H1 (cell line): ENCODE measurements at regions not wholly inside any gene's neighbourhood (a gene's known extent, or its start where the extent isn't known, plus 50 kb on each side); places are given as distances from the start of the nearest gene placed in this dataset.

Source experiments
- CTCF ChIA-PET: fragments of 300-600 bp; sonication (Branson Sonifier 250); formaldehyde crosslinking; loops from one replicate; lab custom pipeline; 2021; ENCODE audit not compliant: partially characterized antibody; lab: Charles Lee
- POLR2A ChIA-PET: fragments of 300-600 bp; sonication (Branson Sonifier 250); formaldehyde crosslinking; loops from one replicate; lab custom pipeline; 2021; ENCODE audit warnings: inconsistent platforms; ENCODE audit not compliant: partially characterized antibody; lab: Charles Lee
- DNase-seq, 2 experiments: peaks; one replicate each; pipeline versions ENCODE4 v3.0.0 to v3.0.0-alpha.2; 2010 to 2022; ENCODE audit warnings: low spot score in 2 of 2, low read depth in 1 of 2, mixed read lengths in 1 of 2
- FAIRE-seq: peaks from 2 replicates; lab custom pipeline; 2011; peaks lifted over from hg19 to GRCh38; lab: Jason Lieb, UNC
- H2AFZ ChIP-seq: 2 replicates; pipeline ENCODE4 v1.8.1; 2012; ENCODE audit warnings: low read length, inconsistent platforms
- H2AK5ac ChIP-seq: 2 replicates; pipeline ENCODE4 v1.6.1; 2013; ENCODE audit warnings: low read depth, low read length
- H2BK120ac ChIP-seq: replicated peaks from 2 replicates; pipeline ENCODE3; 2013; ENCODE audit warnings: low read depth, low read length, inconsistent platforms
- H2BK12ac ChIP-seq: 2 replicates; pipeline ENCODE4 v1.6.1; 2013; ENCODE audit warnings: low read depth, low read length
- H2BK15ac ChIP-seq: 2 replicates; pipeline ENCODE4 v1.6.1; 2013; ENCODE audit warnings: low read length
- H2BK20ac ChIP-seq: 2 replicates; pipeline ENCODE4 v1.6.1; 2013; ENCODE audit warnings: low read length
- H2BK5ac ChIP-seq: 2 replicates; pipeline ENCODE4 v1.6.1; 2013; ENCODE audit warnings: low read depth, low read length
- H3K14ac ChIP-seq: 2 replicates; pipeline ENCODE4 v1.6.1; 2013; ENCODE audit warnings: inconsistent platforms; ENCODE audit not compliant: insufficient read length
- H3K18ac ChIP-seq: 2 replicates; pipeline ENCODE4 v1.6.1; 2013; ENCODE audit warnings: low read length; ENCODE audit errors: extremely low read depth
- H3K23ac ChIP-seq: 2 replicates; pipeline ENCODE4 v1.6.1; 2013; ENCODE audit warnings: inconsistent platforms; ENCODE audit not compliant: insufficient read length
- H3K23me2 ChIP-seq: 2 replicates; pipeline ENCODE4 v1.6.1; 2013; ENCODE audit warnings: low read depth, low read length
- H3K27ac ChIP-seq: 2 replicates; pipeline ENCODE4 v1.6.1; 2011; ENCODE audit warnings: low read depth, low read length, inconsistent platforms
- H3K27me3 ChIP-seq, 4 experiments: replicated peaks in 1 of 4; 1 replicate in 1 of 4; 2 replicates in 3 of 4; pipeline versions ENCODE4 v1.6.1 to v1.8.1; 2011 to 2013; ENCODE audit warnings: low read length in 3 of 4, mild to moderate bottlenecking in 3 of 4, inconsistent platforms in 2 of 4, mixed read lengths in 2 of 4, moderate library complexity in 1 of 4; ENCODE audit not compliant: control insufficient read depth in 3 of 4, insufficient read depth in 3 of 4; ENCODE audit errors: extremely low read depth in 1 of 4
- H3K36me3 ChIP-seq, 4 experiments: 2 replicates each; pipeline versions ENCODE4 v1.6.1 to v1.8.1; 2011 to 2013; ENCODE audit warnings: mild to moderate bottlenecking in 4 of 4, low read length in 3 of 4, moderate library complexity in 2 of 4, control low read depth in 1 of 4, inconsistent platforms in 1 of 4; ENCODE audit not compliant: insufficient read depth in 4 of 4, control insufficient read depth in 2 of 4
- H3K4ac ChIP-seq: replicated peaks from 2 replicates; pipeline ENCODE3; 2013; ENCODE audit warnings: low read length, low read depth, mixed read lengths, inconsistent platforms; ENCODE audit not compliant: insufficient read length
- H3K4me1 ChIP-seq, 4 experiments: replicated peaks in 1 of 4; 1 replicate in 1 of 4; 2 replicates in 3 of 4; pipeline versions ENCODE4 v1.6.1 to v1.8.1; 2011 to 2013; ENCODE audit warnings: low read length in 3 of 4, inconsistent platforms in 2 of 4, mixed read lengths in 1 of 4; ENCODE audit not compliant: insufficient read depth in 4 of 4, control insufficient read depth in 3 of 4
- H3K4me2 ChIP-seq, 2 experiments: 2 replicates each; pipeline versions ENCODE4 v1.6.1 to v1.8.1; 2011 to 2013; ENCODE audit warnings: low read depth in 2 of 2, low read length in 2 of 2, control low read depth in 1 of 2, inconsistent platforms in 1 of 2, mild to moderate bottlenecking in 1 of 2; ENCODE audit not compliant: insufficient read depth in 1 of 2
- H3K4me3 ChIP-seq, 4 experiments: fragments of 200-600, 300-600 bp in 1 of 4; sonication (generic), shearing (Covaris generic), sonication (Bioruptor Twin) in 1 of 4; 2 replicates each; pipeline versions ENCODE4 v1.5.1 to v1.8.1; 2011 to 2016; ENCODE audit warnings: low read length in 4 of 4, low read depth in 3 of 4, control low read depth in 2 of 4, inconsistent platforms in 2 of 4, mild to moderate bottlenecking in 2 of 4, mixed read lengths in 1 of 4, moderate library complexity in 1 of 4; ENCODE audit not compliant: insufficient read depth in 2 of 4; ENCODE audit errors: extremely low read depth in 1 of 4
- H3K56ac ChIP-seq: replicated peaks from 2 replicates; pipeline ENCODE3; 2013; ENCODE audit warnings: low read depth, mild to moderate bottlenecking, mixed read lengths, low read length, inconsistent platforms; ENCODE audit not compliant: insufficient read length
- H3K79me1 ChIP-seq: 2 replicates; pipeline ENCODE4 v1.6.1; 2013; ENCODE audit warnings: low read depth, low read length, control low read depth
- H3K79me2 ChIP-seq, 2 experiments: 2 replicates each; pipeline versions ENCODE4 v1.6.1 to v1.8.1; 2012 to 2013; ENCODE audit warnings: low read length in 2 of 2, mild to moderate bottlenecking in 2 of 2, inconsistent platforms in 1 of 2; ENCODE audit not compliant: insufficient read depth in 2 of 2, control insufficient read depth in 1 of 2
- H3K9ac ChIP-seq, 4 experiments: replicated peaks in 1 of 4; 1 replicate in 1 of 4; 2 replicates in 3 of 4; pipeline versions ENCODE4 v1.6.1 to v1.8.1; 2011 to 2013; ENCODE audit warnings: low read depth in 3 of 4, low read length in 3 of 4, control low read depth in 2 of 4, mild to moderate bottlenecking in 2 of 4, moderate library complexity in 2 of 4, inconsistent platforms in 1 of 4; ENCODE audit errors: extremely low read depth in 1 of 4
- H3K9me3 ChIP-seq, 2 experiments: 2 replicates each; pipeline versions ENCODE4 v1.6.1 to v1.8.1; 2012 to 2013; ENCODE audit warnings: mild to moderate bottlenecking in 2 of 2, moderate library complexity in 2 of 2, control low read depth in 1 of 2, inconsistent platforms in 1 of 2, low read depth in 1 of 2, low read length in 1 of 2, mixed read lengths in 1 of 2; ENCODE audit not compliant: insufficient read depth in 2 of 2
- H4K20me1 ChIP-seq, 2 experiments: replicated peaks in 1 of 2; 2 replicates each; pipeline versions ENCODE3 to v1.8.1; 2011 to 2013; ENCODE audit warnings: inconsistent platforms in 2 of 2, low read length in 2 of 2, mild to moderate bottlenecking in 1 of 2; ENCODE audit not compliant: insufficient read depth in 2 of 2, control insufficient read depth in 1 of 2
- H4K5ac ChIP-seq: 2 replicates; pipeline ENCODE4 v1.6.1; 2013; ENCODE audit warnings: low read length, low read depth, mixed read lengths, inconsistent platforms; ENCODE audit not compliant: insufficient read length
- H4K8ac ChIP-seq: 2 replicates; pipeline ENCODE4 v1.8.0; 2013; ENCODE audit warnings: mild to moderate bottlenecking, moderate library complexity, low read length, inconsistent platforms; ENCODE audit not compliant: insufficient read depth; ENCODE audit errors: extremely low read depth
- H4K91ac ChIP-seq: replicated peaks from 2 replicates; pipeline ENCODE3; 2013; ENCODE audit warnings: low read length, mixed read lengths, inconsistent platforms; ENCODE audit not compliant: insufficient read length
- HDAC6 ChIP-seq: IDR thresholded peaks from one replicate; pipeline ENCODE4 v1.7.1; 2012; ENCODE audit warnings: low read depth, mild to moderate bottlenecking, inconsistent platforms, low read length, moderate library complexity
- JUN ChIP-seq: IDR thresholded peaks from 2 replicates; pipeline ENCODE4 v1.6.1; 2011; ENCODE audit warnings: low read depth, mild to moderate bottlenecking, improper control_type of control experiment, low read length
- RAD21 ChIP-seq, 2 experiments: IDR thresholded peaks in 1 of 2; conservative IDR thresholded peaks in 1 of 2; 2 replicates each; pipeline ENCODE4 v1.6.1; 2011; ENCODE audit warnings: low read depth in 2 of 2, low read length in 2 of 2, improper control_type of control experiment in 1 of 2, inconsistent platforms in 1 of 2, mild to moderate bottlenecking in 1 of 2, moderate library complexity in 1 of 2
- SRF ChIP-seq: IDR thresholded peaks from 2 replicates; pipeline ENCODE4 v1.6.1; 2011; ENCODE audit warnings: mild to moderate bottlenecking, low read depth, low read length, moderate library complexity
- TCF12 ChIP-seq: IDR thresholded peaks from 2 replicates; pipeline ENCODE4 v1.6.1; 2011; ENCODE audit warnings: low read depth, mild to moderate bottlenecking, low read length
- YY1 ChIP-seq: IDR thresholded peaks from 2 replicates; pipeline ENCODE4 v1.6.1; 2011; ENCODE audit warnings: low read depth, mild to moderate bottlenecking, low read length
- WGBS, 2 experiments: shearing (Covaris generic) in 1 of 2; methylation state at CpG; one replicate each; pipeline versions ENCODE4 v1.1.6 to v1.1.7; 2013 to 2015; ENCODE audit warnings: low lambda C conversion rate in 2 of 2, mixed read lengths in 2 of 2, inconsistent platforms in 1 of 2, low coverage in 1 of 2, missing lambda C conversion rate in 1 of 2; ENCODE audit not compliant: insufficient replicate concordance in 2 of 2, insufficient coverage in 1 of 2, insufficient read length in 1 of 2; ENCODE audit errors: extremely low coverage in 1 of 2, missing lambda C conversion rate in 1 of 2; 5-methylcytosine and 5-hydroxymethylcytosine counted together
- TF ChIP-seq, protein P1 (sequence below): IDR thresholded peaks from 2 replicates; pipeline ENCODE4 v1.6.1; 2012; ENCODE audit warnings: inconsistent platforms

DNA sequence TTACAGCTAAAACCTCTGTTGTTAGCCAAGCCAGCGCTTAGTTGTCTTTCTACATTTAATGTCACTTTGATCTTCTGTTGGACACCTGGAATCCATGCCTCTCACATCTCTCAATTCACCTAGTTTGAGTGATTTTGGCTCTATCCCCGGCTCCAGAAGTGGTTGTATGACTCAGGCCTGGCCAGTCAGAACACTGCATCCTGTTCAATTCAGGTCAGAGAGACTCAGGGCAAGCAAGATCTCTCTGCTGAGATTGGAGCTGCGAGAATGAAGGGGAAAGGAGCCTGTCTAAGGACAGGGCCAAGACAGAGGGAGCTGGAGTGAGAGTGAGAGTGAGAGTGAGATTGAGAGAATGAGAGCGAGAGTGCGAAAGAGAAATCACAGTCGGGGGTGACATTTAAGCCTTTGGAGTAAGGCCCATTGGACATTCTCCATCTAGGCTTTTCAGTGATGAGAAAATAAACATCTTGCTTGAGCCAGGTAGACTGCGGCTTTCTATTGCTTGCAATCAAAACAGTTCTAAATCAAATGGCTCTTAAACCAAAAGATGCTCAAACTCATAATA lies 83.3 kb upstream of the DYNC1I1 start:
- H3K23me2 ChIP-seq: no peaks in the 10 kb centered on the region
- H3K23ac ChIP-seq: no peak overlapping the region
- H3K14ac ChIP-seq: no peak overlapping the region
- ChIA-PET POLR2A (no interaction called here), CTCF (interaction anchor here (0.6 to 8.6 kb wide), 32 partner anchors 7 to 1533 kb away, joined by 3 to 482 read pairs (median 6); partner anchors contain the start of genes ASB4 and PDK4)
- H4K5ac ChIP-seq: no peak overlapping the region
- H2BK15ac ChIP-seq: no peak overlapping the region
- no peak for DNase-seq
- H2AK5ac ChIP-seq: no peak overlapping the region
- no peak overlapping the region for H3K9ac ChIP-seq
- no peak overlapping the region for H2BK120ac ChIP-seq
- no peak overlapping the region for H2BK12ac ChIP-seq
- H3K56ac ChIP-seq: no peak overlapping the region
- WGBS, 2 experiments: 86% methylated on average over 7 of the region's 7 CpGs; no CpG with 5 or more reads in 1 of the 2 experiments
- H3K36me3 ChIP-seq: no peaks in the 10 kb centered on the region
- H2BK20ac ChIP-seq: no peak overlapping the region
- H3K4ac ChIP-seq: no peak overlapping the region
- no peak overlapping the region for H3K4me3 ChIP-seq
- no peaks in the 10 kb centered on the region for H4K20me1 ChIP-seq
- no peak overlapping the region for H3K27ac ChIP-seq
- no peak overlapping the region for H3K18ac ChIP-seq
- no peaks in the 10 kb centered on the region for H3K4me1 ChIP-seq
- no peak for TF ChIP-seq HDAC6
- no peak for TF ChIP-seq TCF12
- no peak for TF ChIP-seq RAD21 (IDR thresholded peaks at IDR 0.05 in 1 of 2, conservative IDR thresholded peaks at IDR 0.05 in 1 of 2; ENCODE audit: low read depth in 2 of 2, low read length in 2 of 2)
- no peak for TF ChIP-seq SRF
- no peak for TF ChIP-seq JUN
- TF ChIP-seq YY1: no peak
- TF ChIP-seq, protein P1, sequence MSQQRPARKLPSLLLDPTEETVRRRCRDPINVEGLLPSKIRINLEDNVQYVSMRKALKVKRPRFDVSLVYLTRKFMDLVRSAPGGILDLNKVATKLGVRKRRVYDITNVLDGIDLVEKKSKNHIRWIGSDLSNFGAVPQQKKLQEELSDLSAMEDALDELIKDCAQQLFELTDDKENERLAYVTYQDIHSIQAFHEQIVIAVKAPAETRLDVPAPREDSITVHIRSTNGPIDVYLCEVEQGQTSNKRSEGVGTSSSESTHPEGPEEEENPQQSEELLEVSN: no peak
- peak overlapping the region; percentile 23; the same call in 1 of the 2 replicates for H2AFZ ChIP-seq
- H2BK5ac ChIP-seq: no peak overlapping the region
- H3K79me2 ChIP-seq: no peaks in the 10 kb centered on the region
- no peak overlapping the region for H3K4me2 ChIP-seq
- no peak overlapping the region for H4K91ac ChIP-seq
- no peaks in the 10 kb centered on the region for H3K9me3 ChIP-seq
- peak overlapping the region; percentile 43; the same call in 1 of the 2 replicates for H4K8ac ChIP-seq
- no peaks in the 10 kb centered on the region for H3K79me1 ChIP-seq
- no peaks in the 10 kb centered on the region for H3K27me3 ChIP-seq
- FAIRE-seq: no peak
